Neural cell (in vitro differentiated cells): ENCODE measurements at regions not wholly inside any gene's neighbourhood (a gene's known extent, or its start where the extent isn't known, plus 50 kb on each side); places are given as distances from the start of the nearest gene placed in this dataset.

Experiments used
- H2AFZ ChIP-seq: fragments of 200-600, 300-800 bp; sonication (generic), shearing (Covaris generic); 2 replicates; pipeline ENCODE4 v1.6.0; 2014; ENCODE audit warnings: low read depth, mild to moderate bottlenecking, antibody characterized with exemption, low read length, moderate library complexity
- H3F3A ChIP-seq: fragments of 200-600 bp; shearing (Covaris generic); 2 replicates; pipeline ENCODE4 v1.6.1; 2016; ENCODE audit warnings: mild to moderate bottlenecking, moderate library complexity, mixed read lengths, antibody characterized with exemption, low read length; ENCODE audit not compliant: insufficient read depth, poor library complexity, severe bottlenecking
- H3K27ac ChIP-seq: fragments of 200-600, 300-800 bp; sonication (generic), shearing (Covaris generic); 2 replicates; pipeline ENCODE4 v1.5.1; 2014; ENCODE audit warnings: mild to moderate bottlenecking, low read length, moderate library complexity
- H3K27me3 ChIP-seq: fragments of 300-800, 200-600 bp; sonication (generic), shearing (Covaris generic); 2 replicates; pipeline ENCODE4 v1.6.0; 2014; ENCODE audit warnings: mild to moderate bottlenecking, low read depth, low read length, moderate library complexity; ENCODE audit not compliant: insufficient read depth
- H3K36me3 ChIP-seq: fragments of 300-800, 200-600 bp; sonication (generic), shearing (Covaris generic); 2 replicates; pipeline ENCODE4 v1.5.1; 2014; ENCODE audit warnings: mild to moderate bottlenecking, antibody characterized with exemption, low read length, moderate library complexity; ENCODE audit not compliant: insufficient read depth
- H3K4me2 ChIP-seq: fragments of 300-800, 200-600 bp; sonication (generic), shearing (Covaris generic); 2 replicates; pipeline ENCODE4 v1.6.0; 2014; ENCODE audit warnings: mild to moderate bottlenecking, low read length
- H3K4me3 ChIP-seq: fragments of 300-800, 200-600 bp; sonication (generic), shearing (Covaris generic); 2 replicates; pipeline ENCODE4 v1.5.1; 2014; ENCODE audit warnings: mild to moderate bottlenecking, low read length, moderate library complexity
- H3K79me2 ChIP-seq: fragments of 200-600 bp; shearing (Covaris generic); replicated peaks from 2 replicates; pipeline ENCODE4 v1.6.0; 2014; ENCODE audit warnings: mild to moderate bottlenecking, low read length, moderate library complexity; ENCODE audit not compliant: insufficient read depth
- H3K9ac ChIP-seq: fragments of 300-800, 200-600 bp; sonication (generic), shearing (Covaris generic); 2 replicates; pipeline ENCODE4 v1.6.1; 2016; ENCODE audit warnings: mild to moderate bottlenecking, low read length, mixed read lengths
- H3K9me2 ChIP-seq: fragments of 200-600 bp; shearing (Covaris generic); 2 replicates; pipeline ENCODE4 v1.6.1; 2016; ENCODE audit warnings: mild to moderate bottlenecking, low read length, mixed read lengths; ENCODE audit not compliant: insufficient read depth
- H3K9me3 ChIP-seq: fragments of 200-600, 300-800 bp; sonication (generic), shearing (Covaris generic); 2 replicates; pipeline ENCODE4 v1.6.1; 2016; ENCODE audit warnings: mild to moderate bottlenecking, mixed run types, low read length, moderate library complexity, mixed read lengths
- H4K20me1 ChIP-seq: fragments of 200-600 bp; shearing (Covaris generic); 2 replicates; pipeline ENCODE4 v1.6.1; 2016; ENCODE audit warnings: mild to moderate bottlenecking, mixed run types; ENCODE audit not compliant: insufficient read depth
- EP300 ChIP-seq: fragments of 450-650 bp; conservative IDR thresholded peaks from 2 replicates; pipeline ENCODE4 v1.6.1; 2014; ENCODE audit warnings: antibody characterized with exemption, mild to moderate bottlenecking, moderate library complexity; ENCODE audit not compliant: poor library complexity, severe bottlenecking
- EZH2 ChIP-seq: fragments of 200-600, 300-800 bp; shearing (Covaris generic), sonication (generic); IDR thresholded peaks from 2 replicates; pipeline ENCODE4 v1.6.1; 2014; ENCODE audit warnings: antibody characterized with exemption, low read length, borderline replicate concordance, mild to moderate bottlenecking; ENCODE audit not compliant: insufficient read depth, poor library complexity, severe bottlenecking
- MXI1 ChIP-seq: fragments of 450-650 bp; conservative IDR thresholded peaks from 2 replicates; pipeline ENCODE4 v1.6.1; 2014; ENCODE audit warnings: antibody characterized with exemption, mild to moderate bottlenecking; ENCODE audit not compliant: poor library complexity, severe bottlenecking
- POLR2AphosphoS5 ChIP-seq: IDR thresholded peaks from 2 replicates; pipeline ENCODE4 v1.6.1; 2012
- RAD21 ChIP-seq: fragments of 450-650 bp; conservative IDR thresholded peaks from 2 replicates; pipeline ENCODE4 v1.6.1; 2014; ENCODE audit warnings: antibody characterized with exemption, mild to moderate bottlenecking, moderate library complexity
- SMC3 ChIP-seq: fragments of 450-650 bp; conservative IDR thresholded peaks from 2 replicates; pipeline ENCODE4 v1.6.1; 2014; ENCODE audit warnings: antibody characterized with exemption, mild to moderate bottlenecking, moderate library complexity; ENCODE audit not compliant: poor library complexity
- TAF1 ChIP-seq: IDR thresholded peaks from 2 replicates; pipeline ENCODE4 v1.6.1; 2012; ENCODE audit warnings: low read depth
- TF ChIP-seq, protein P1 (sequence below): IDR thresholded peaks from 2 replicates; pipeline ENCODE4 v1.6.1; 2012; ENCODE audit warnings: borderline replicate concordance
- TF ChIP-seq, protein P2 (sequence below): fragments of 450-650 bp; IDR thresholded peaks from 2 replicates; pipeline ENCODE4 v1.5.1; 2014; ENCODE audit warnings: antibody characterized with exemption, mild to moderate bottlenecking, moderate library complexity; ENCODE audit not compliant: poor library complexity, severe bottlenecking

GRCh38 chr13:40221131-40221459 is 445.3 kb downstream of the FOXO1 start:
- Histone ChIP-seq H3K79me2 (no peaks in the 10 kb centered on the region), H3K36me3 (no peaks in the 10 kb centered on the region), H3K27ac (no peak overlapping the region), H2AFZ (no peak overlapping the region), H3K4me2 (no peak overlapping the region), H3K9me2 (no peaks in the 10 kb centered on the region), H3F3A (peaks cover 6% of the 10 kb centered on the region), H4K20me1 (no peaks in the 10 kb centered on the region), H3K4me3 (no peak overlapping the region), H3K9me3 (no peaks in the 10 kb centered on the region), H3K27me3 (no peaks in the 10 kb centered on the region), H3K9ac (no peak overlapping the region)
- TF ChIP-seq EP300, result no peak
- TF ChIP-seq SMC3, result no peak
- TF ChIP-seq RAD21, result no peak
- TF ChIP-seq, protein P1, sequence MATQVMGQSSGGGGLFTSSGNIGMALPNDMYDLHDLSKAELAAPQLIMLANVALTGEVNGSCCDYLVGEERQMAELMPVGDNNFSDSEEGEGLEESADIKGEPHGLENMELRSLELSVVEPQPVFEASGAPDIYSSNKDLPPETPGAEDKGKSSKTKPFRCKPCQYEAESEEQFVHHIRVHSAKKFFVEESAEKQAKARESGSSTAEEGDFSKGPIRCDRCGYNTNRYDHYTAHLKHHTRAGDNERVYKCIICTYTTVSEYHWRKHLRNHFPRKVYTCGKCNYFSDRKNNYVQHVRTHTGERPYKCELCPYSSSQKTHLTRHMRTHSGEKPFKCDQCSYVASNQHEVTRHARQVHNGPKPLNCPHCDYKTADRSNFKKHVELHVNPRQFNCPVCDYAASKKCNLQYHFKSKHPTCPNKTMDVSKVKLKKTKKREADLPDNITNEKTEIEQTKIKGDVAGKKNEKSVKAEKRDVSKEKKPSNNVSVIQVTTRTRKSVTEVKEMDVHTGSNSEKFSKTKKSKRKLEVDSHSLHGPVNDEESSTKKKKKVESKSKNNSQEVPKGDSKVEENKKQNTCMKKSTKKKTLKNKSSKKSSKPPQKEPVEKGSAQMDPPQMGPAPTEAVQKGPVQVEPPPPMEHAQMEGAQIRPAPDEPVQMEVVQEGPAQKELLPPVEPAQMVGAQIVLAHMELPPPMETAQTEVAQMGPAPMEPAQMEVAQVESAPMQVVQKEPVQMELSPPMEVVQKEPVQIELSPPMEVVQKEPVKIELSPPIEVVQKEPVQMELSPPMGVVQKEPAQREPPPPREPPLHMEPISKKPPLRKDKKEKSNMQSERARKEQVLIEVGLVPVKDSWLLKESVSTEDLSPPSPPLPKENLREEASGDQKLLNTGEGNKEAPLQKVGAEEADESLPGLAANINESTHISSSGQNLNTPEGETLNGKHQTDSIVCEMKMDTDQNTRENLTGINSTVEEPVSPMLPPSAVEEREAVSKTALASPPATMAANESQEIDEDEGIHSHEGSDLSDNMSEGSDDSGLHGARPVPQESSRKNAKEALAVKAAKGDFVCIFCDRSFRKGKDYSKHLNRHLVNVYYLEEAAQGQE, result no peak
- TF ChIP-seq, protein P2, sequence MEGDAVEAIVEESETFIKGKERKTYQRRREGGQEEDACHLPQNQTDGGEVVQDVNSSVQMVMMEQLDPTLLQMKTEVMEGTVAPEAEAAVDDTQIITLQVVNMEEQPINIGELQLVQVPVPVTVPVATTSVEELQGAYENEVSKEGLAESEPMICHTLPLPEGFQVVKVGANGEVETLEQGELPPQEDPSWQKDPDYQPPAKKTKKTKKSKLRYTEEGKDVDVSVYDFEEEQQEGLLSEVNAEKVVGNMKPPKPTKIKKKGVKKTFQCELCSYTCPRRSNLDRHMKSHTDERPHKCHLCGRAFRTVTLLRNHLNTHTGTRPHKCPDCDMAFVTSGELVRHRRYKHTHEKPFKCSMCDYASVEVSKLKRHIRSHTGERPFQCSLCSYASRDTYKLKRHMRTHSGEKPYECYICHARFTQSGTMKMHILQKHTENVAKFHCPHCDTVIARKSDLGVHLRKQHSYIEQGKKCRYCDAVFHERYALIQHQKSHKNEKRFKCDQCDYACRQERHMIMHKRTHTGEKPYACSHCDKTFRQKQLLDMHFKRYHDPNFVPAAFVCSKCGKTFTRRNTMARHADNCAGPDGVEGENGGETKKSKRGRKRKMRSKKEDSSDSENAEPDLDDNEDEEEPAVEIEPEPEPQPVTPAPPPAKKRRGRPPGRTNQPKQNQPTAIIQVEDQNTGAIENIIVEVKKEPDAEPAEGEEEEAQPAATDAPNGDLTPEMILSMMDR, result no peak
- TF ChIP-seq EZH2, result no peak
- no peak for TF ChIP-seq MXI1
- TF ChIP-seq TAF1, result no peak
- no peak for TF ChIP-seq POLR2AphosphoS5

DNA sequence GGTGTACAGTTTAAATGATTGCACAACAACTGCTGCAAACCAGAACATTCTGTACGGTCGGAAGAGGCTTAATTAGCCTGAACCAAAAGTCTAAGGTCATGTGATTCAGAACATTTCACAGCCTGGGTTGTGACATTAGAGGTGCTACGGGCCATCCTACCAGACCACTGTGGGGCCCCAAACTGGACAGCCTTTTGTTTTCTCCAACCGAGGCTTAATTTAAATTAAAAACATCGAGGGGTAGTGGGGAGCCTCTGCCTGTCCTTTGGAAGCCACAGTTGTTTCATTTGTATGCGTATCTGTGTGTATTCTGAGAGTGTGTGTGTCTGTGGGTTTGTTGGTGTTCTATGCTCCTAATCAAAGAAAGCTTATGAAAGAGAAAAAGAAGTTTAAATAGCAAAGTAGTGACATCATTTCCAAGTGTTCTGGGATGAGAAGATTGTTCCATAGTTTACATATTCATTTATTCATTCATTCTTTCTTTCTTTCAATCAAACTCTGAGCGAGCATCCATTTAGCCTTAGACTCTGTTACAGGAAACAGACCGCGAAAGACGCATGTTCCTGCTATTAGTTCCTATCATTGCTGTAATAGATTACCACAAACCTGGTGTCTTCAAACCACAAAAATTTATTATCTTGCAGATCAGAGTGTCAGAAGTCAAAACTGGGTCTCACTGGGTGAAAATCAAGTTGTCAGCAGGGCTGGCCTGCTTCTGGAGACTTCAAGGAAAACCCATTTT is 444.8 kb downstream of the FOXO1 start:
- Histone ChIP-seq H3K79me2 (no peaks in the 10 kb centered on the region), H3K9me3 (no peaks in the 10 kb centered on the region), H3K27ac (no peak overlapping the region), H4K20me1 (no peaks in the 10 kb centered on the region), H3K4me3 (no peak overlapping the region), H2AFZ (no peak overlapping the region), H3K27me3 (no peaks in the 10 kb centered on the region), H3K9me2 (no peaks in the 10 kb centered on the region), H3K9ac (no peak overlapping the region), H3K4me2 (peak overlapping the region; percentile 0), H3K36me3 (no peaks in the 10 kb centered on the region), H3F3A (peaks cover 6% of the 10 kb centered on the region)
- no peak for TF ChIP-seq TAF1
- no peak for TF ChIP-seq EZH2
- TF ChIP-seq, protein P2, result no peak
- TF ChIP-seq, protein P1, result no peak
- no peak for TF ChIP-seq EP300
- no peak for TF ChIP-seq SMC3
- TF ChIP-seq RAD21, result no peak
- no peak for TF ChIP-seq POLR2AphosphoS5
- TF ChIP-seq MXI1, result no peak
